HCT116 (cell line): ENCODE measurements at regions not wholly inside any gene's neighbourhood (a gene's known extent, or its start where the extent isn't known, plus 50 kb on each side); places are given as distances from the start of the nearest gene placed in this dataset.

Experiments used
- ATAC-seq: fragments of 200-7000 bp; cut with Tn5 transposase; 2 replicates; pipeline ENCODE4 v1.9.1; 2020; ENCODE audit warnings: mild to moderate bottlenecking, moderate library complexity
- BruUV-seq: library from RNA; stranded (reverse); fragments of 400-500 nt; replicated peaks from 2 replicates; lab custom pipeline; 2021; lab: Mats Ljungman, UMichigan
- CTCF ChIA-PET: fragments of 300-600 bp; sonication (Branson Sonifier 250); formaldehyde crosslinking; loops from one replicate; lab custom pipeline; 2021; ENCODE audit warnings: antibody characterized with exemption; lab: Charles Lee
- POLR2A ChIA-PET: fragments of 300-600, 350-600 bp; sonication (Branson Sonifier 250); formaldehyde crosslinking; loops from one replicate; lab custom pipeline; 2021; ENCODE audit warnings: antibody characterized with exemption; lab: Charles Lee
- RAD21 ChIA-PET, 2 experiments: fragments of 300-600 bp; sonication (Branson Sonifier 250); formaldehyde crosslinking; loops; one replicate each; lab custom pipeline; 2023; ENCODE audit warnings: low total read pairs in 2 of 2; ENCODE audit not compliant: uncharacterized antibody in 2 of 2, unreplicated experiment in 2 of 2, low non-redundant PET in 1 of 2; lab: Charles Lee
- DNase-seq: peaks from one replicate; pipeline ENCODE4 v3.0.0-alpha.2; 2010; ENCODE audit warnings: low read depth, low spot score
- H2AFZ ChIP-seq: fragments of 200-600 bp; shearing (Covaris generic), sonication (generic); 2 replicates; pipeline ENCODE4 v1.6.1; 2017; ENCODE audit warnings: low read depth, mixed run types, mixed read lengths, antibody characterized with exemption, low read length; ENCODE audit not compliant: poor library complexity, severe bottlenecking
- H3K27ac ChIP-seq: 2 replicates; pipeline ENCODE4 v1.5.1; 2012; ENCODE audit warnings: low read depth, low read length
- H3K27me3 ChIP-seq: fragments of 200-600 bp; sonication (generic); 2 replicates; pipeline ENCODE4 v1.6.1; 2016; ENCODE audit warnings: mixed run types, low read length, mixed read lengths; ENCODE audit not compliant: insufficient read depth
- H3K36me3 ChIP-seq, 2 experiments: fragments of 200-500 bp in 1 of 2; fragments of 200-600 bp in 1 of 2; sonication (Bioruptor generic) in 1 of 2; sonication (generic) in 1 of 2; 2 replicates each; pipeline versions ENCODE4 v1.5.1 to v1.6.1; 2014 to 2016; ENCODE audit warnings: low read length in 2 of 2, inconsistent platforms in 1 of 2, mixed read lengths in 1 of 2, mixed run types in 1 of 2; ENCODE audit not compliant: insufficient read depth in 2 of 2, control insufficient read depth in 1 of 2
- H3K4me1 ChIP-seq, 2 experiments: fragments of 200-600 bp in 1 of 2; sonication (generic) in 1 of 2; 2 replicates each; pipeline versions ENCODE4 v1.5.1 to v1.6.1; 2012 to 2017; ENCODE audit warnings: low read length in 2 of 2, inconsistent platforms in 1 of 2, mild to moderate bottlenecking in 1 of 2, mixed read lengths in 1 of 2, mixed run types in 1 of 2, moderate library complexity in 1 of 2; ENCODE audit not compliant: insufficient read depth in 2 of 2, control insufficient read depth in 1 of 2
- H3K4me2 ChIP-seq: fragments of 200-600 bp; sonication (generic); 2 replicates; pipeline ENCODE4 v1.6.1; 2017; ENCODE audit warnings: mixed run types, low read length, mixed read lengths
- H3K4me3 ChIP-seq, 2 experiments: fragments of 200-600 bp in 1 of 2; sonication (generic) in 1 of 2; replicated peaks in 1 of 2; 2 replicates each; pipeline ENCODE4 v1.5.1; 2011 to 2016; ENCODE audit warnings: low read length in 2 of 2, control low read depth in 1 of 2, low read depth in 1 of 2, mild to moderate bottlenecking in 1 of 2, mixed read lengths in 1 of 2, mixed run types in 1 of 2
- H3K79me2 ChIP-seq: fragments of 200-600 bp; sonication (generic); 2 replicates; pipeline ENCODE4 v1.6.1; 2017; ENCODE audit warnings: mild to moderate bottlenecking, mixed run types, low read length, moderate library complexity, mixed read lengths; ENCODE audit not compliant: insufficient read depth
- H3K9ac ChIP-seq: fragments of 200-600 bp; sonication (generic); 2 replicates; pipeline ENCODE4 v1.6.1; 2016; ENCODE audit warnings: low read length, mixed read lengths
- H3K9me2 ChIP-seq: fragments of 200-600 bp; sonication (generic), shearing (Covaris generic); 2 replicates; pipeline ENCODE4 v1.6.1; 2017; ENCODE audit warnings: mixed run types, mild to moderate bottlenecking, moderate library complexity; ENCODE audit not compliant: insufficient read depth
- H3K9me3 ChIP-seq, 2 experiments: fragments of 200-500 bp in 1 of 2; fragments of 200-600 bp in 1 of 2; sonication (Bioruptor generic) in 1 of 2; sonication (generic) in 1 of 2; 2 replicates each; pipeline ENCODE4 v1.6.1; 2014 to 2017; ENCODE audit warnings: low read length in 2 of 2, mixed read lengths in 2 of 2, inconsistent platforms in 1 of 2, low read depth in 1 of 2, mild to moderate bottlenecking in 1 of 2, mixed run types in 1 of 2, moderate library complexity in 1 of 2; ENCODE audit not compliant: control insufficient read depth in 1 of 2, insufficient read depth in 1 of 2
- H4K20me1 ChIP-seq: fragments of 200-600 bp; sonication (generic), shearing (Covaris generic); 2 replicates; pipeline ENCODE4 v1.6.1; 2017; ENCODE audit warnings: mixed run types, mild to moderate bottlenecking, moderate library complexity; ENCODE audit not compliant: insufficient read depth
- CEBPB ChIP-seq: IDR thresholded peaks from 2 replicates; pipeline ENCODE4 v1.6.1; 2012; ENCODE audit warnings: low read depth
- CTCF ChIP-seq, 3 experiments: fragments of 200-600 bp in 1 of 3; sonication (generic) in 1 of 3; IDR thresholded peaks in 2 of 3; conservative IDR thresholded peaks in 1 of 3; 2 replicates each; pipeline ENCODE4 v1.5.1; 2012 to 2017; ENCODE audit warnings: low read depth in 2 of 3, low read length in 2 of 3, antibody characterized with exemption in 1 of 3, borderline replicate concordance in 1 of 3, control low read depth in 1 of 3, mild to moderate bottlenecking in 1 of 3, mixed read lengths in 1 of 3, mixed run types in 1 of 3, moderate library complexity in 1 of 3; ENCODE audit not compliant: insufficient read depth in 1 of 3
- ELF1 ChIP-seq: IDR thresholded peaks from 2 replicates; pipeline ENCODE4 v1.6.1; 2012; ENCODE audit warnings: low read depth, borderline replicate concordance
- EZH2phosphoT487 ChIP-seq: fragments of 200-600 bp; IDR thresholded peaks from 2 replicates; pipeline ENCODE4 v1.6.1; 2018; ENCODE audit warnings: antibody characterized with exemption, borderline replicate concordance
- JUND ChIP-seq: IDR thresholded peaks from 2 replicates; pipeline ENCODE4 v1.6.1; 2012
- MAX ChIP-seq: IDR thresholded peaks from 2 replicates; pipeline ENCODE4 v1.6.1; 2012
- POLR2A ChIP-seq: IDR thresholded peaks from 2 replicates; pipeline ENCODE4 v1.7.0; 2011; ENCODE audit warnings: borderline replicate concordance; ENCODE audit not compliant: insufficient read depth, insufficient read length; ENCODE audit errors: extremely low read depth
- REST ChIP-seq: IDR thresholded peaks from 2 replicates; pipeline ENCODE4 v1.6.1; 2012; ENCODE audit warnings: low read depth
- SP1 ChIP-seq: IDR thresholded peaks from 2 replicates; pipeline ENCODE4 v1.6.1; 2012; ENCODE audit warnings: low read depth
- SRF ChIP-seq: IDR thresholded peaks from 2 replicates; pipeline ENCODE4 v1.6.1; 2012; ENCODE audit warnings: low read depth
- YY1 ChIP-seq: IDR thresholded peaks from 2 replicates; pipeline ENCODE4 v1.6.1; 2011; ENCODE audit warnings: low read length, low read depth, moderate library complexity, mild to moderate bottlenecking; ENCODE audit not compliant: insufficient replicate concordance; ENCODE audit errors: extremely low read depth
- ZBTB33 ChIP-seq: IDR thresholded peaks from 2 replicates; pipeline ENCODE4 v1.6.1; 2011; ENCODE audit warnings: mild to moderate bottlenecking, low read length, moderate library complexity; ENCODE audit not compliant: insufficient replicate concordance; ENCODE audit errors: extremely low read depth
- ZFX ChIP-seq: fragments of 450-650 bp; IDR thresholded peaks from 2 replicates; pipeline ENCODE4 v1.6.1; 2017
- intact Hi-C: fragments of 100-400 bp; cut with micrococcal nuclease; formaldehyde crosslinking; loops from 2 replicates; pipeline ENCODE4 v1.10.0; 2022

GRCh38 chr5:118451697-118452247 is 536.6 kb downstream of the DTWD2 start:
- H3K27me3 ChIP-seq, result no peaks in the 10 kb centered on the region
- no peak overlapping the region for H3K27ac ChIP-seq
- no peaks in the 10 kb centered on the region for H4K20me1 ChIP-seq
- ChIA-PET POLR2A (no interaction called here), CTCF (no interaction called here), RAD21 (no interaction called here)
- H3K9me3 ChIP-seq, result 0 out of 4 replicates have a peak, but pooled peaks cover 0 to 4% of the 10 kb centered on the region in 2 experiments
- no peak overlapping the region for H3K4me3 ChIP-seq
- BruUV-seq, result no TSS peak
- TF ChIP-seq ZBTB33 (no peak), SRF (no peak), YY1 (no peak), CTCF (IDR thresholded peaks at IDR 0.05 in 2 of 3, conservative IDR thresholded peaks at IDR 0.05 in 1 of 3; ENCODE audit: borderline replicate concordance in 1 of 3, insufficient read depth in 1 of 3, low read depth in 2 of 3, low read length in 2 of 3) (no peak), ELF1 (no peak), ZFX (no peak), MAX (no peak), SP1 (no peak), EZH2phosphoT487 (no peak), JUND (no peak), POLR2A (no peak), CEBPB (no peak), REST (no peak)
- no peak overlapping the region for H3K4me2 ChIP-seq
- no peak overlapping the region for H3K9ac ChIP-seq
- DNase-seq, result no peak
- intact Hi-C loops, result no loop called here
- H2AFZ ChIP-seq, result no peak overlapping the region
- H3K36me3 ChIP-seq, result no peaks in the 10 kb centered on the region
- H3K79me2 ChIP-seq, result no peaks in the 10 kb centered on the region
- no peaks in the 10 kb centered on the region for H3K4me1 ChIP-seq
- H3K9me2 ChIP-seq, result no peaks in the 10 kb centered on the region
- no peak for ATAC-seq
